PFSK-1 (cell line): ENCODE measurements at regions not wholly inside any gene's neighbourhood (a gene's known extent, or its start where the extent isn't known, plus 50 kb on each side); places are given as distances from the start of the nearest gene placed in this dataset.

ENCODE experiments used
- FOXP2 ChIP-seq: optimal IDR thresholded peaks from 2 replicates; pipeline ENCODE3; 2011; ENCODE audit warnings: borderline replicate concordance, control low read depth, inconsistent platforms; ENCODE audit not compliant: insufficient read depth; ENCODE audit errors: extremely low read length, extremely low read depth
- POLR2AphosphoS5 ChIP-seq: IDR thresholded peaks from 2 replicates; pipeline ENCODE4 v1.6.1; 2012; ENCODE audit warnings: low read depth, mild to moderate bottlenecking, control low read depth, low read length, moderate library complexity
- SIN3A ChIP-seq: IDR thresholded peaks from 2 replicates; pipeline ENCODE4 v1.6.1; 2012; ENCODE audit warnings: mild to moderate bottlenecking, low read length, moderate library complexity, borderline replicate concordance; ENCODE audit not compliant: insufficient read depth
- TAF1 ChIP-seq: IDR thresholded peaks from 2 replicates; pipeline ENCODE4 v1.6.1; 2012; ENCODE audit warnings: low read length, control low read depth, borderline replicate concordance; ENCODE audit not compliant: insufficient read depth
- TF ChIP-seq, protein P1 (sequence below), 2 experiments: IDR thresholded peaks; 2 replicates each; pipeline versions ENCODE4 v1.6.1 to v1.8.0; 2011 to 2012; ENCODE audit warnings: low read depth in 2 of 2, low read length in 2 of 2, control low read depth in 1 of 2, inconsistent platforms in 1 of 2, mild to moderate bottlenecking in 1 of 2, moderate library complexity in 1 of 2; ENCODE audit not compliant: insufficient read depth in 1 of 2

- TF ChIP-seq SIN3A (no peak), TAF1 (no peak), POLR2AphosphoS5 (no peak), FOXP2 (no peak)
- TF ChIP-seq, protein P1, sequence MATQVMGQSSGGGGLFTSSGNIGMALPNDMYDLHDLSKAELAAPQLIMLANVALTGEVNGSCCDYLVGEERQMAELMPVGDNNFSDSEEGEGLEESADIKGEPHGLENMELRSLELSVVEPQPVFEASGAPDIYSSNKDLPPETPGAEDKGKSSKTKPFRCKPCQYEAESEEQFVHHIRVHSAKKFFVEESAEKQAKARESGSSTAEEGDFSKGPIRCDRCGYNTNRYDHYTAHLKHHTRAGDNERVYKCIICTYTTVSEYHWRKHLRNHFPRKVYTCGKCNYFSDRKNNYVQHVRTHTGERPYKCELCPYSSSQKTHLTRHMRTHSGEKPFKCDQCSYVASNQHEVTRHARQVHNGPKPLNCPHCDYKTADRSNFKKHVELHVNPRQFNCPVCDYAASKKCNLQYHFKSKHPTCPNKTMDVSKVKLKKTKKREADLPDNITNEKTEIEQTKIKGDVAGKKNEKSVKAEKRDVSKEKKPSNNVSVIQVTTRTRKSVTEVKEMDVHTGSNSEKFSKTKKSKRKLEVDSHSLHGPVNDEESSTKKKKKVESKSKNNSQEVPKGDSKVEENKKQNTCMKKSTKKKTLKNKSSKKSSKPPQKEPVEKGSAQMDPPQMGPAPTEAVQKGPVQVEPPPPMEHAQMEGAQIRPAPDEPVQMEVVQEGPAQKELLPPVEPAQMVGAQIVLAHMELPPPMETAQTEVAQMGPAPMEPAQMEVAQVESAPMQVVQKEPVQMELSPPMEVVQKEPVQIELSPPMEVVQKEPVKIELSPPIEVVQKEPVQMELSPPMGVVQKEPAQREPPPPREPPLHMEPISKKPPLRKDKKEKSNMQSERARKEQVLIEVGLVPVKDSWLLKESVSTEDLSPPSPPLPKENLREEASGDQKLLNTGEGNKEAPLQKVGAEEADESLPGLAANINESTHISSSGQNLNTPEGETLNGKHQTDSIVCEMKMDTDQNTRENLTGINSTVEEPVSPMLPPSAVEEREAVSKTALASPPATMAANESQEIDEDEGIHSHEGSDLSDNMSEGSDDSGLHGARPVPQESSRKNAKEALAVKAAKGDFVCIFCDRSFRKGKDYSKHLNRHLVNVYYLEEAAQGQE (IDR thresholded peaks at IDR 0.05; ENCODE audit: insufficient read depth in 1 of 2, low read depth in 2 of 2, low read length in 2 of 2), result no peak
Measured at GRCh38 chr21:27157097-27157496, 190.2 kb upstream of the ADAMTS5 start.

GRCh38 chr21:27156666-27157065, 189.8 kb upstream of the ADAMTS5 start:
- TF ChIP-seq FOXP2 (no peak), TAF1 (no peak), SIN3A (no peak), POLR2AphosphoS5 (no peak)
- TF ChIP-seq, protein P1 (IDR thresholded peaks at IDR 0.05; ENCODE audit: insufficient read depth in 1 of 2, low read depth in 2 of 2, low read length in 2 of 2), result no peak

DNA sequence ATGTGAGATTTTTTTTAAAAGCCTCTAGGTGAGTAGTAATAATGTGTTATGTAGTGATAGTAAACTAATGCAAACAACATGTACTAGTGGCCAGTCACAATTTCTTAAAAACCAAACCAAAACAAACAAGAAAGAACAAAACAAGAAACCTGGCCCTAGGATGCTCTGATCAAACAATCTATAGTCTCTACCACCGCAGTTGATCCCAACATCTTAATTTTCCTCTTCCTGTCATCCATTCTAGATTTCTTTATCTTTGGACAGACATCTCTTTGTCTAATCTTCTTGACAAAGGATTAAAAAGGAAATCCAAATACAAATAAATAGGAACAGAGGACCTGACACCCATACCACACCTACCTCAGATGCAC, 188.2 kb upstream of the ADAMTS5 start:
- no peak for TF ChIP-seq FOXP2

DNA sequence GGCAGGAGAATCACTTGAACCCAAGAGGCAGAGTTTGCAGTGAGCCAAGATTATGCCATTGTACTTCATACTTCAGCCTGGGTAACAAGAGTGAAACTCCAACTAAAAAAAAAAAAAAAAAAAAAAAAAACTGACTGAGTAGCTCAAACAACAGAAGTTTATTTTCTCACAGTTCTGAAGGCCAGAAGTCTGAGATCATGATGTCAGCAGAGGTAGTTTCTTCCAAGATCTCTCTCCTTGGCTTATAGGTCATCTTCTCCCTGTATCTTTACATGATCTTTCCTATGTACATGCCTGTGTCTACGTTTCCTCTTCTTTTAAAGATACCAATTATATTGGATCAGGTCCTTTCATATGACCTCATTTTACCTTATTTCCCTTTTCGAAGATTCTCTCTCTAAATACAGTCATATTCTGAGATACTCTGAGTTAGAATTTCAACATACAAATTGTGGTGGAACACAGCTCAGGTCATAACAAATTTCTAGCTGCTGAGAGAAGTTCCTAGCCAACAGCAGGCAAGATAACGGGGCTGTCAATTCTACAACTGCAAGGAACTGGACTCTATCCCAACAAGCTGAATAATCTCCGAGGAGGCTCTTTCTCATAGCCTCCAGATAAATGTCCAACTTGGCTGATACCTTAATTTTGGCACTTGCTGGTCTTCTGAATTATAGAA, 187.7 kb upstream of the ADAMTS5 start:
- TF ChIP-seq POLR2AphosphoS5 (no peak), FOXP2 (no peak), SIN3A (no peak), TAF1 (no peak)
- TF ChIP-seq, protein P1 (IDR thresholded peaks at IDR 0.05; ENCODE audit: insufficient read depth in 1 of 2, low read depth in 2 of 2, low read length in 2 of 2), result no peak

DNA sequence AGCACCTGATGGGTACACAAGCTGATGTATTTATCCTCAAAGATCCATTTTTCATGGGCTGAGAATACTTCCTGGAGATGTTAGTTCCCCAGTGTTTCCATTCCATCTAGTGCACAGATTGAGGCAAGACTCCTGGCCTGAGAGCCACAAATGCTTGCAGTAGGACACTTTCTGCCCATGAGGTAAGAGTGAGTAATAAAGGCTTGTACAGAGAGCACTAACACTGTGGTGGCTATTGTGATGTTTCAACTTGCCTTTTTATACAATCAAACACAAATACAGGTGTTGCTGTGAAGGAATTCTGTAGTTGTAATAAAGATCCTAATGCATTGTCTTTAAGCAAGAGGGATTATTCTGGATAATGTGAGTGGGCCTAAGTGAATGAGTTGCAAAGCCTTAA, 186.1 kb upstream of the ADAMTS5 start:
- TF ChIP-seq POLR2AphosphoS5 (no peak), TAF1 (no peak), FOXP2 (no peak), SIN3A (no peak)
- TF ChIP-seq, protein P1 (IDR thresholded peaks at IDR 0.05; ENCODE audit: insufficient read depth in 1 of 2, low read depth in 2 of 2, low read length in 2 of 2), result no peak
